ENCODE measurements at regions not wholly inside any gene's neighbourhood (a gene's known extent, or its start where the extent isn't known, plus 50 kb on each side); places are given as distances from the start of the nearest gene placed in this dataset.

GRCh38 chr14:54316652-54317051 lies 80.2 kb upstream of the CDKN3 start:
- no peak for DNase-seq

DNA sequence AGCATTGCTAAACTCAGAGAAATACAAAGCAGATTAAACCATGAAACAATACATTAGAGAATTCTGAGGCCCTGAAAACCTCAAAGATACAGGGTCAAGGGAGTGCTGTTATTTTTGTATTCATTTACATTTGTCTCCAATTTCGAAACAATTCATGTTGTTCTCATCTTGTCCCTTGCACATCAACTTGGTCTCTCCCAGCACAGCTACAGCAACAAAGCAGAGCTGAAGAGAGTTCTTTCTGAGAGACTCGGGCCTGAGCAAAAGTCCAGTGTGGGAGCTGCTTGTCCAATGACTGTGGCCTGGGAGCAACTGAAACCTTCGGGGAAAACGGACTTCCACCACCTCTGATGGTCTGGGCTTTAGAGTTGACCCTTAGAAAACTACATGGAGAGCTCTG lies 79.4 kb upstream of the CDKN3 start:
- no peak for DNase-seq

DNA sequence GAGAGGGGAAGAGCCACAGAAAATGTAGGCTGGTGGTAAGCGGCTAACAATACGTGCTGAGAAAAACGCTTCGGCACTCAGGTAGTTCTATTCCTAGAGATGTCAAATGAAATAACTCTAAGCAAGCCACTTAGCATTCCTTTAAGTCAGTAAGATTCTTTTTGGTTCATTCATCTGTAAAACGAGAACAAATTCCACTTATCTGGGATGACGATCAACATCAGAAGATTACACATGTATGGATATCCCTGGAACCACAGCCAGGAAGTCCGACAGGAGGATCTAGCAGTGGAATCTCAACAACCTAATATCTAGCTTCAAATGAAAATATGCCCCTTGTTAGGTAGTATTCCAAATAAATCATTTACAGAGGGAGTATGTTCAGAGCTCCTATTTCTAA lies 74.6 kb upstream of the CDKN3 start:
- no peak for DNase-seq

DNA sequence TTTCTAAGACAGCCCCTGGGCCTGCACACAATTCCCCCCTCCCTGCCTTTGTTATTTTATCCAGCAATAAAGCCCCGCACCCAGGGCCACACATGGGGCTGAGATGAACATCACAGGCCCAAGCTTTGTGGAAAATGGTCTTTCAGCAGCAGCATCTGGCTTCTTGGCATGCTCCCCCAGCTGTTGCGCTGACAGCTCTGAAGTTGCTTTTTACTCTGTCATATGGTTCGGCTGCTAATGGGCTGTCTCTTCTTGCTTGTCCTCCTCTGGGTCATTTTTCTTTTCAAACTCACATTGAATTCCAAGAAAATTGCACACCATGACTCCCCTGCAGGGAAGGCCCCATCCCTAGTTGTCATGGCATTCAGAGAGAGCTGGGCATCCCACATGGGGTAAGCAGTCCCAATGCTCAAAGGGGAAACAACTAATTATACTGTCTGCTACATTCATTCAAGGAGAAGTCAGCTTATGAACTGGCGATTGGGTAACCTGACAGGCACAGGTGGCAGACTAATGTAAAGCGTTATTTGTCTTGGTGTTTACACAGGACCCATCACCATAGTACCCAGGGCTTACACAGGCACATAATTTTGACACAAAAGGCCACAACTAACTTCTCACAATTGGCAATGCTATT lies 74.0 kb upstream of the CDKN3 start:
- peak; percentile 63 for DNase-seq

- no peak for DNase-seq
Observed at GRCh38 chr14:54325766-54326165, 71.0 kb upstream of the CDKN3 start.

GRCh38 chr14:54329082-54329695 lies 67.6 kb upstream of the CDKN3 start:
- no peak for DNase-seq

- DNase-seq, result no peak
Observed at GRCh38 chr14:54330876-54331275, 65.9 kb upstream of the CDKN3 start.

DNA sequence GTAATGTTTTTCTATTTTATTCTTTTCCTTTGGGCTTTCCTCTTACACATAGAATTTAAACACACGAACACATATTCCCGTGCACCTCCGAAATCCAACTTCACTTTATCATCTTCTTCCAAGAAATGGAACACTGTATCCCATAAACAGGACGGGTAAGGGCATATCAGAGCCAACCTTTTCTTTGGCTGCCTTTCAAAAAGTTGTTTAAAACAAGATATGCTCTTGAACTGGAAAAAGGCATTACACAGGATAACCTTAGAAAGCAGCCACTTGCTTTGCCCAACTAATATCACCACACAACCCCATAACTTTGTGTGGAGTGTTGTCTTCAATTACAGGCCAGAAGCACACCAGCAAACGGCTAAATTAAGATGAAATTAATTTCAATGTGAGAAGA lies 65.3 kb upstream of the CDKN3 start:
- no peak for DNase-seq

- DNase-seq, result no peak
Observed at GRCh38 chr14:54332490-54332889, 64.3 kb upstream of the CDKN3 start.

DNA sequence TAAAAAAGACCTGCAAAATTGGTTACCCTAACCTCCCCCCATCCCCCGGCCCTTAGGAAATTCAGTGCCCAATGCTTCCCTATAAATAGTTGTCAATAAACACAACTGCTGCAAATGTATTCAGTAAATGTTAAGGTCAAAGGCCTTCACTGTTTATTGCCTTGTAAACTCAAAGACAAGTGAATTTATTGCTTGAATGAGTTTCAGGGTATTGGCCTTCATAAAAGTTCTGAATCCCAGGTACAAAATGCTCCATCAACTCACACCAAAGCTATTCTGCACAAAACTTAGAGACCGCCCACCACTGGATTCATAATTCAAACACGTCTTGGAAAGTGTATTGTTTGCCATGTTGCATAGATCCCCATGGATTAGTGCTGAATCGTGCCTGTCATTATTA lies 63.3 kb upstream of the CDKN3 start:
- no peak for DNase-seq

DNA sequence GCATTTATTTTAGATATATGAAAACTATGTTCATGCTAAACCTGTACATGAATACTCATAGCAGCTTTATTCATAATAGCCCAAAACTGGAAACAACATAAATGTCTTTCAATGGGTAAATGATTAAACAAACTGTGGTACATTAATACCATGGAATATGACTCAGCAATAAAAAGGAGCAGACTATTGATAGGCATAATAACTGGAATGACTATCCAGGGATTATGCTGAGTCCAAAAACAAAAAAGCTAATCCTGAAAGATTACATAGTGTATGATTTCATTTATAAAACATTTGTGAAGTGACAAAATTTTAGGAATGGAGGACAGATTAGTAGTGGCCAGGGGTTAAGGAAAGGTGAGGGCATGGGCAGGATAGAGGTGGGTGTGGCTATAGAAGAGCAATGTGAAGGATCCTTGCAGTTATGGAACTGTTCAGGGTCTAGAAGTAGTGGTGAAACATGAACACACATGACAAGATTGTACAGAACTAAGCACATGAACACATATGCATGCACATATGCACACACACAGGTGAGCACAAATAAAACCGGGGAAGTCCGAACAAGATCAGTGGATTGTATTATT lies 61.1 kb upstream of the CDKN3 start:
- no peak for DNase-seq

- DNase-seq, result no peak
Observed at GRCh38 chr14:54337314-54337713, 59.5 kb upstream of the CDKN3 start.

DNA sequence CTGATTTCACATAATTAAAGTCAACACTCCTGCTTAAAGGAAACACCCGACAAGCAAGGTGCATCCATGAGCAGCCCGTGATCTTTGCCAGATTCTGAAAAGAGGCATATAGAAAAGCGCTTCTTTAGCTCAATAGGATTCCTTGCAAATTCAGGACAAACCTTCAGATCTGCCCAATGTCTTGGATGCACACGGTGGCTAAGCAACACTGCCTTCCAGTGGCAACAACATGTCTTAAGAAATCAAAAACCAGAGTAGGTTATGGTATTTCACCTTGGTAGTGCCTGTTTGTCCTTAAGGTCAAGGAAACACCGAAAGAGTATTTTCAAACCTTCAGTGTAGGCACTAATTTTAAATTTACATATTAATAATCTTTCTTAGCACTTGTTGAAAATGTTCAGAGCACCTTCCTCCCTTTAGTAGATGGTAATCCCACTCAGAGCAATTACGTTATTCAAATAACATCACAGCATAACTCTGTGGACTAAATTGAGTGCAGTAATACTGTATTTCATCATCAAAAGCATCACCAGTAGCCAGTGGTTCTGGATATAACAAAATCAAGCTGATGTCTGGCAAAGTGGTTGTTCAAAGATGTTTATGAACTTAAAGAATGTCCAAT lies 58.0 kb upstream of the CDKN3 start:
- peak; percentile 10 for DNase-seq

DNA sequence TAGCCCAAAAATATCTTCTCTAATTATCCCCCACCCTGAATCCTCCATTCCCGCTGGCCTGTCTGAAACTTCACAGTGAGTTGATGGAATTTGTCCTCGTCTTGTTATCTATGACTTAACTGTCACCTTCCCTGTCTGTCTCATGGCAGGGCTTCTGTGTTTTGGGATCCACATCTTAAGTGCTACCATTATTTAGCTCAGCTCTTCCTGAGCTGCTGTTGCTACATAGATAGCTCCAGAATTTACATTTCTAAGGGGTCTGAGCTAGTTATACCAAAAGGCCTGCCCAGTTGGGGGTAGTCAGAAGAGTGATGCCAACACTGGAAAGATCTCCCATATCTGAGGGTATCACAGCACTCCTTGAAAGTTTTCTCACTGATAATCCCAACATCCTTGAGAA lies 57.0 kb upstream of the CDKN3 start:
- DNase-seq, result no peak

DNA sequence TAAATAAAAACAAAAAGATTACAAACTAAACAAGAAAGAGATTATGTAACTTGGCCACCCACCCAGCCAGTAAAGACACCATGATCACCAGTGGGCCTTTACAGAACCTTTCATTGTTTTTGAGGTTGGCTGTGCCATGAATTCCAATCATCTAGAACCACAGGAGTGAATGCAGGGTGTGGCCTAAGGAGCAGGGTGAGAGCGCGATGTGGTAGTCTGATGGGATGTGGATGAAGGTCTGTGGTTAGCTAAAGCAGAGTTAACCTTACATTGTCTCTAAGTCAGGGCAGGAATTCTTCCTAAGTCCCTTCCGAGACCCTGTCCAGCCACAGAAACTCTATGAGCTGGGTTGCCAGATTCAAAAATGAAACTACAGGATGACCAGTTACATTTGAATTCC lies 54.0 kb upstream of the CDKN3 start:
- DNase-seq, result no peak

DNA sequence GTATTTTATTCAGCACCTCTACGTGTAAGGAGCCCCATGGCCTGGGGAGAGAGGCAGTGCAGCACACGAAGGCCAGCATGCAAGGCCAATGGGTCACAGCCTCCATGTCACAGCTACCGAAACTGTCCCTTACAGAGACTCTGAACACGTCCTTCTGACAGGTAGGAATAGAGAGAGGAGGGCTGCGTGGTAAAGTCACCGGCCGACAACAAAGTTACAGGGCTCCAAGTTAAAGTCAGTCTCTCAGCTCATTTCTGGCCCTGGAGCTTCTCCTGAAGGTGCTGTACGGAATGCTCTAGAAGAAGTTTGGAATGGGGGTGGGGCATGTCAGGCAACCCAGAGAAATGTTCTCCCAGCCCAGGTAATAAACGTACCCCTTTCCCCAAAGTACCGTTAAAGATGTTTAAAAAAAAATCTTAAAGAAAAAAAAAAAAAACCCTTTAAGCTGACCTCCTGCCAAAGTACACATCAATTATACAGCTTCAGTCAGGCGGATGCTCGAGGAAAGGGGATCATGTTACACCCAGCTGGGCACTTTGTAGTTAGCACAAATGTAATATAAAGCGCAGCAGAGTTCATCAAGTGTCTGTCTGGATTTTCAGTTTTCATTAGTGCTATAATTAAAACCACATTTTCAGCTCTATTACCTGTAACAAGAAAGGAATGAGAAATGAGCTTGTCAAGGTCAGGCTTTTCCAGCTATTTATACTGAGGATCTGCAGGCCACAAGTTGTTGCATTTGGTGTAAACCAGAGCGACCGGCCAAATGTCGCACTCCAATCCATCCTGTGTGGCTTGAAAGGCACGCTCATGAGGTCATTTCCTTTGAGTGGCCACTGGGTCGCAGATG lies 53.3 kb upstream of the CDKN3 start:
- peak; percentile 83 for DNase-seq

GRCh38 chr14:54344445-54344844 lies 52.4 kb upstream of the CDKN3 start:
- no peak for DNase-seq

DNA sequence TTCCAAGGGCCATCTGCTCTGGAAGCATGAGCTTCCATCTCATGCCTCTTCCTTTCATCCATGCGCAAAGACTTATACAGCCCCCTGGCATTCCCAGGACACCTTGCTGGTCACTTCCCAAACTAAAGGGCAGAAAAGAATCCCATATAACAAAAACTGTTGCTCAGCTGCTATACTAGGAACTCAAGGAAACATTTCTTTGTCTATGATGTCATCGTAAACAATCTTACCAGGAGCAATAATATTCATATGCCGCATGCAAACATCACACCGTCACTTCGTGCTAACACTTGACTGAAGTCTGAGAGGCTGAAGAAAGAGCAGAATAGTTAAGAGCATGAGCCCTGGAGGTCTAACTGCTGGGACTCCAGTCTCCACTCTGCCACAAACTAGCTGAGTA lies 50.5 kb upstream of the CDKN3 start:
- no peak for DNase-seq
